HCT116 (cell line): ENCODE measurements at regions not wholly inside any gene's neighbourhood (a gene's known extent, or its start where the extent isn't known, plus 50 kb on each side); places are given as distances from the start of the nearest gene placed in this dataset.

Source experiments
- ATAC-seq: fragments of 200-7000 bp; cut with Tn5 transposase; 2 replicates; pipeline ENCODE4 v1.9.1; 2020; ENCODE audit warnings: mild to moderate bottlenecking, moderate library complexity
- BruUV-seq: library from RNA; stranded (reverse); fragments of 400-500 nt; replicated peaks from 2 replicates; lab custom pipeline; 2021; lab: Mats Ljungman, UMichigan
- CTCF ChIA-PET: fragments of 300-600 bp; sonication (Branson Sonifier 250); formaldehyde crosslinking; loops from one replicate; lab custom pipeline; 2021; ENCODE audit warnings: antibody characterized with exemption; lab: Charles Lee
- POLR2A ChIA-PET: fragments of 300-600, 350-600 bp; sonication (Branson Sonifier 250); formaldehyde crosslinking; loops from one replicate; lab custom pipeline; 2021; ENCODE audit warnings: antibody characterized with exemption; lab: Charles Lee
- RAD21 ChIA-PET, 2 experiments: fragments of 300-600 bp; sonication (Branson Sonifier 250); formaldehyde crosslinking; loops; one replicate each; lab custom pipeline; 2023; ENCODE audit warnings: low total read pairs in 2 of 2; ENCODE audit not compliant: uncharacterized antibody in 2 of 2, unreplicated experiment in 2 of 2, low non-redundant PET in 1 of 2; lab: Charles Lee
- DNase-seq: peaks from one replicate; pipeline ENCODE4 v3.0.0-alpha.2; 2010; ENCODE audit warnings: low read depth, low spot score
- H2AFZ ChIP-seq: fragments of 200-600 bp; shearing (Covaris generic), sonication (generic); 2 replicates; pipeline ENCODE4 v1.6.1; 2017; ENCODE audit warnings: low read depth, mixed run types, mixed read lengths, antibody characterized with exemption, low read length; ENCODE audit not compliant: poor library complexity, severe bottlenecking
- H3K27ac ChIP-seq: 2 replicates; pipeline ENCODE4 v1.5.1; 2012; ENCODE audit warnings: low read depth, low read length
- H3K27me3 ChIP-seq: fragments of 200-600 bp; sonication (generic); 2 replicates; pipeline ENCODE4 v1.6.1; 2016; ENCODE audit warnings: mixed run types, low read length, mixed read lengths; ENCODE audit not compliant: insufficient read depth
- H3K36me3 ChIP-seq, 2 experiments: fragments of 200-500 bp in 1 of 2; fragments of 200-600 bp in 1 of 2; sonication (Bioruptor generic) in 1 of 2; sonication (generic) in 1 of 2; 2 replicates each; pipeline versions ENCODE4 v1.5.1 to v1.6.1; 2014 to 2016; ENCODE audit warnings: low read length in 2 of 2, inconsistent platforms in 1 of 2, mixed read lengths in 1 of 2, mixed run types in 1 of 2; ENCODE audit not compliant: insufficient read depth in 2 of 2, control insufficient read depth in 1 of 2
- H3K4me1 ChIP-seq, 2 experiments: fragments of 200-600 bp in 1 of 2; sonication (generic) in 1 of 2; 2 replicates each; pipeline versions ENCODE4 v1.5.1 to v1.6.1; 2012 to 2017; ENCODE audit warnings: low read length in 2 of 2, inconsistent platforms in 1 of 2, mild to moderate bottlenecking in 1 of 2, mixed read lengths in 1 of 2, mixed run types in 1 of 2, moderate library complexity in 1 of 2; ENCODE audit not compliant: insufficient read depth in 2 of 2, control insufficient read depth in 1 of 2
- H3K4me2 ChIP-seq: fragments of 200-600 bp; sonication (generic); 2 replicates; pipeline ENCODE4 v1.6.1; 2017; ENCODE audit warnings: mixed run types, low read length, mixed read lengths
- H3K4me3 ChIP-seq, 2 experiments: fragments of 200-600 bp in 1 of 2; sonication (generic) in 1 of 2; replicated peaks in 1 of 2; 2 replicates each; pipeline ENCODE4 v1.5.1; 2011 to 2016; ENCODE audit warnings: low read length in 2 of 2, control low read depth in 1 of 2, low read depth in 1 of 2, mild to moderate bottlenecking in 1 of 2, mixed read lengths in 1 of 2, mixed run types in 1 of 2
- H3K79me2 ChIP-seq: fragments of 200-600 bp; sonication (generic); 2 replicates; pipeline ENCODE4 v1.6.1; 2017; ENCODE audit warnings: mild to moderate bottlenecking, mixed run types, low read length, moderate library complexity, mixed read lengths; ENCODE audit not compliant: insufficient read depth
- H3K9ac ChIP-seq: fragments of 200-600 bp; sonication (generic); 2 replicates; pipeline ENCODE4 v1.6.1; 2016; ENCODE audit warnings: low read length, mixed read lengths
- H3K9me2 ChIP-seq: fragments of 200-600 bp; sonication (generic), shearing (Covaris generic); 2 replicates; pipeline ENCODE4 v1.6.1; 2017; ENCODE audit warnings: mixed run types, mild to moderate bottlenecking, moderate library complexity; ENCODE audit not compliant: insufficient read depth
- H3K9me3 ChIP-seq, 2 experiments: fragments of 200-500 bp in 1 of 2; fragments of 200-600 bp in 1 of 2; sonication (Bioruptor generic) in 1 of 2; sonication (generic) in 1 of 2; 2 replicates each; pipeline ENCODE4 v1.6.1; 2014 to 2017; ENCODE audit warnings: low read length in 2 of 2, mixed read lengths in 2 of 2, inconsistent platforms in 1 of 2, low read depth in 1 of 2, mild to moderate bottlenecking in 1 of 2, mixed run types in 1 of 2, moderate library complexity in 1 of 2; ENCODE audit not compliant: control insufficient read depth in 1 of 2, insufficient read depth in 1 of 2
- H4K20me1 ChIP-seq: fragments of 200-600 bp; sonication (generic), shearing (Covaris generic); 2 replicates; pipeline ENCODE4 v1.6.1; 2017; ENCODE audit warnings: mixed run types, mild to moderate bottlenecking, moderate library complexity; ENCODE audit not compliant: insufficient read depth
- EZH2phosphoT487 ChIP-seq: fragments of 200-600 bp; IDR thresholded peaks from 2 replicates; pipeline ENCODE4 v1.6.1; 2018; ENCODE audit warnings: antibody characterized with exemption, borderline replicate concordance
- JUND ChIP-seq: IDR thresholded peaks from 2 replicates; pipeline ENCODE4 v1.6.1; 2012
- RAD21 ChIP-seq: IDR thresholded peaks from 2 replicates; pipeline ENCODE4 v1.6.1; 2012; ENCODE audit warnings: low read depth, mild to moderate bottlenecking
- YY1 ChIP-seq: IDR thresholded peaks from 2 replicates; pipeline ENCODE4 v1.6.1; 2011; ENCODE audit warnings: low read length, low read depth, moderate library complexity, mild to moderate bottlenecking; ENCODE audit not compliant: insufficient replicate concordance; ENCODE audit errors: extremely low read depth
- ZFX ChIP-seq: fragments of 450-650 bp; IDR thresholded peaks from 2 replicates; pipeline ENCODE4 v1.6.1; 2017
- intact Hi-C: fragments of 100-400 bp; cut with micrococcal nuclease; formaldehyde crosslinking; loops from 2 replicates; pipeline ENCODE4 v1.10.0; 2022
- TF ChIP-seq, protein P1 (sequence below): IDR thresholded peaks from 2 replicates; pipeline ENCODE4 v1.6.1; 2012; ENCODE audit warnings: low read depth
- TF ChIP-seq, protein P2 (sequence below): IDR thresholded peaks from 2 replicates; pipeline ENCODE4 v1.6.1; 2012
- TF ChIP-seq, protein P3 (sequence below): IDR thresholded peaks from 2 replicates; pipeline ENCODE4 v1.6.1; 2011; ENCODE audit warnings: mild to moderate bottlenecking, low read length, moderate library complexity; ENCODE audit not compliant: insufficient replicate concordance; ENCODE audit errors: extremely low read depth

DNA sequence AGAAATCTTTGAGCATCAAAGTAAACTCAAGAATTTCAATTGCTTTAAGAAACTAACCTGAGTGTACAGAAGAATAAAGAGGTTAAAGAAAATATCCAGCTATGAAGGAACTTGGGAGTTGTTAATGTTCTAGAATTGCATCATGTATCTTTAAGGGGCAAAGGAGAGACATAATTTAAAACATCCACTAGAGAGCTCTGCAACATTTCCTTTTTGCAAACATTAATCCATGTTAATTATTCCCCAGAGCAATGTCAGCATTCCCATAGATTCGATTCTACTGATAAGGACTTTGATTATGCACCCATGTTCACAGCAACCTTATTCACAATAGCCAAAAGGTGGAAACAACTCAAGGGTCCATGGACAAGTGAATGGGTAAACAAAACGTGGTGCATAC lies 80.2 kb upstream of the SORBS2 start:
- no peak overlapping the region for H3K9ac ChIP-seq
- H3K27ac ChIP-seq = no peak overlapping the region
- no peaks in the 10 kb centered on the region for H3K27me3 ChIP-seq
- H3K4me3 ChIP-seq = no peak overlapping the region
- no peaks in the 10 kb centered on the region for H4K20me1 ChIP-seq
- H3K36me3 ChIP-seq = no peaks in the 10 kb centered on the region
- H3K79me2 ChIP-seq = no peaks in the 10 kb centered on the region
- no peak for DNase-seq
- intact Hi-C loops = no loop called here
- H2AFZ ChIP-seq = no peak overlapping the region
- no TSS peak for BruUV-seq
- no peaks in the 10 kb centered on the region for H3K9me3 ChIP-seq
- H3K4me1 ChIP-seq = no peaks in the 10 kb centered on the region
- TF ChIP-seq RAD21 (0 out of 2 replicates have a peak, but pooled peaks have one; percentile 14), EZH2phosphoT487 (no peak)
- TF ChIP-seq, all 23 proteins: peak for 1
- POLR2A ChIA-PET = no interaction called here
- Histone ChIP-seq H3K9me2 (no peaks in the 10 kb centered on the region), H3K4me2 (no peak overlapping the region)
- no peak for ATAC-seq
- RAD21 ChIA-PET = no interaction called here
- CTCF ChIA-PET = no interaction called here

DNA sequence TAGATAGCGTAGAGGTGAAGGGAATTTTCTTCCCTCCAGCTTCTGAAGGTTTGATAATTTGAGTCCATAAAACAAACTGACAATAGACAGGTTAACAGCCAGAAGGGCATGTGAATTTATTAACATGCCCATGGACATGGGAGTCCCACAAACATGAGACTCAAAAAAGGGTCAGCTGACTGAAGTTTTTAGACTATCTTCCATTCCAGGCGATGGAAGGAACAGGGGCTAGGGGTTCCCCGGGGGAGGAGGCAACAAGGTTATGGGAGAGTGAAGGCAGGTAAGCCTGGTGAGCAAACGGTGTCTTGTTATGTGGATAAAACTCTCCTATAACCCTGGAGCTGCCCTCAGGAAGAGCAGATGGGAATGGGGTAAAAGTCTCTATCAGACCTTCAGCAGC lies 81.5 kb upstream of the SORBS2 start:
- H3K9me2 ChIP-seq = no peaks in the 10 kb centered on the region
- no peaks in the 10 kb centered on the region for H3K79me2 ChIP-seq
- no peaks in the 10 kb centered on the region for H3K36me3 ChIP-seq
- H4K20me1 ChIP-seq = no peaks in the 10 kb centered on the region
- RAD21 ChIA-PET = no interaction called here
- POLR2A ChIA-PET = no interaction called here
- no peak for TF ChIP-seq YY1
- TF ChIP-seq JUND = no peak
- TF ChIP-seq, protein P1, sequence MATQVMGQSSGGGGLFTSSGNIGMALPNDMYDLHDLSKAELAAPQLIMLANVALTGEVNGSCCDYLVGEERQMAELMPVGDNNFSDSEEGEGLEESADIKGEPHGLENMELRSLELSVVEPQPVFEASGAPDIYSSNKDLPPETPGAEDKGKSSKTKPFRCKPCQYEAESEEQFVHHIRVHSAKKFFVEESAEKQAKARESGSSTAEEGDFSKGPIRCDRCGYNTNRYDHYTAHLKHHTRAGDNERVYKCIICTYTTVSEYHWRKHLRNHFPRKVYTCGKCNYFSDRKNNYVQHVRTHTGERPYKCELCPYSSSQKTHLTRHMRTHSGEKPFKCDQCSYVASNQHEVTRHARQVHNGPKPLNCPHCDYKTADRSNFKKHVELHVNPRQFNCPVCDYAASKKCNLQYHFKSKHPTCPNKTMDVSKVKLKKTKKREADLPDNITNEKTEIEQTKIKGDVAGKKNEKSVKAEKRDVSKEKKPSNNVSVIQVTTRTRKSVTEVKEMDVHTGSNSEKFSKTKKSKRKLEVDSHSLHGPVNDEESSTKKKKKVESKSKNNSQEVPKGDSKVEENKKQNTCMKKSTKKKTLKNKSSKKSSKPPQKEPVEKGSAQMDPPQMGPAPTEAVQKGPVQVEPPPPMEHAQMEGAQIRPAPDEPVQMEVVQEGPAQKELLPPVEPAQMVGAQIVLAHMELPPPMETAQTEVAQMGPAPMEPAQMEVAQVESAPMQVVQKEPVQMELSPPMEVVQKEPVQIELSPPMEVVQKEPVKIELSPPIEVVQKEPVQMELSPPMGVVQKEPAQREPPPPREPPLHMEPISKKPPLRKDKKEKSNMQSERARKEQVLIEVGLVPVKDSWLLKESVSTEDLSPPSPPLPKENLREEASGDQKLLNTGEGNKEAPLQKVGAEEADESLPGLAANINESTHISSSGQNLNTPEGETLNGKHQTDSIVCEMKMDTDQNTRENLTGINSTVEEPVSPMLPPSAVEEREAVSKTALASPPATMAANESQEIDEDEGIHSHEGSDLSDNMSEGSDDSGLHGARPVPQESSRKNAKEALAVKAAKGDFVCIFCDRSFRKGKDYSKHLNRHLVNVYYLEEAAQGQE = no peak
- TF ChIP-seq, protein P2, sequence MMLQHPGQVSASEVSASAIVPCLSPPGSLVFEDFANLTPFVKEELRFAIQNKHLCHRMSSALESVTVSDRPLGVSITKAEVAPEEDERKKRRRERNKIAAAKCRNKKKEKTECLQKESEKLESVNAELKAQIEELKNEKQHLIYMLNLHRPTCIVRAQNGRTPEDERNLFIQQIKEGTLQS = no peak
- TF ChIP-seq, protein P3, sequence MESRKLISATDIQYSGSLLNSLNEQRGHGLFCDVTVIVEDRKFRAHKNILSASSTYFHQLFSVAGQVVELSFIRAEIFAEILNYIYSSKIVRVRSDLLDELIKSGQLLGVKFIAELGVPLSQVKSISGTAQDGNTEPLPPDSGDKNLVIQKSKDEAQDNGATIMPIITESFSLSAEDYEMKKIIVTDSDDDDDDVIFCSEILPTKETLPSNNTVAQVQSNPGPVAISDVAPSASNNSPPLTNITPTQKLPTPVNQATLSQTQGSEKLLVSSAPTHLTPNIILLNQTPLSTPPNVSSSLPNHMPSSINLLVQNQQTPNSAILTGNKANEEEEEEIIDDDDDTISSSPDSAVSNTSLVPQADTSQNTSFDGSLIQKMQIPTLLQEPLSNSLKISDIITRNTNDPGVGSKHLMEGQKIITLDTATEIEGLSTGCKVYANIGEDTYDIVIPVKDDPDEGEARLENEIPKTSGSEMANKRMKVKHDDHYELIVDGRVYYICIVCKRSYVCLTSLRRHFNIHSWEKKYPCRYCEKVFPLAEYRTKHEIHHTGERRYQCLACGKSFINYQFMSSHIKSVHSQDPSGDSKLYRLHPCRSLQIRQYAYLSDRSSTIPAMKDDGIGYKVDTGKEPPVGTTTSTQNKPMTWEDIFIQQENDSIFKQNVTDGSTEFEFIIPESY = no peak
- no peak for TF ChIP-seq RAD21
- no peak for TF ChIP-seq ZFX
- no peak for TF ChIP-seq EZH2phosphoT487
- BruUV-seq = no TSS peak
- H3K27me3 ChIP-seq = no peaks in the 10 kb centered on the region
- no peak overlapping the region for H3K4me2 ChIP-seq
- DNase-seq = no peak
- CTCF ChIA-PET = no interaction called here
- no peak overlapping the region for H3K9ac ChIP-seq
- no peak overlapping the region for H2AFZ ChIP-seq
- no peak for ATAC-seq
- H3K4me1 ChIP-seq = no peaks in the 10 kb centered on the region
- no peak overlapping the region for H3K4me3 ChIP-seq
- H3K9me3 ChIP-seq = no peaks in the 10 kb centered on the region
- H3K27ac ChIP-seq = no peak overlapping the region
- intact Hi-C loops = no loop called here
